HG03066 (cell line): ENCODE measurements at regions not wholly inside any gene's neighbourhood (a gene's known extent, or its start where the extent isn't known, plus 50 kb on each side); places are given as distances from the start of the nearest gene placed in this dataset.

Source experiments
- ATAC-seq: cut with Tn5 transposase; IDR thresholded peaks from one replicate; pipeline ENCODE4 v1.9.1; 2021; ENCODE audit warnings: low read depth; ENCODE audit not compliant: unreplicated experiment

DNA sequence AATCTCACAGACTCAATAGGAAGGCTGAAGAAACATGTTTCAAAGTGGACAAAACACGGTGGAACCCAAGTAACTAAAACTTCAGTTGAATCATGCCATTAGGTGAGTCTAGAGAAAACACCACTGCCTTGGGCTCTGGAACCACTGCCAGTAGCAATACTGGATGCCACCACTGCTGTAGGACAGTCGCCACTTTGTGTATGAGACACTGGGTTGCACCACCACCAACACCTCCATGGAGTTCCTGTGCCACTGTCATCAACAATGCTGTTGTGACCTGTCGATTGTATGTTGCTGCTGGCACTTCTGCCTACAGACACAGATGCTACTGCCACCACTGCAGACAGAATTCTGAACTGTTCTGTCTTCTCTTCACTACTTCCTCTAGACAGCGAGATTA is 686.7 kb downstream of the METTL4 start:
- no peak for ATAC-seq

DNA sequence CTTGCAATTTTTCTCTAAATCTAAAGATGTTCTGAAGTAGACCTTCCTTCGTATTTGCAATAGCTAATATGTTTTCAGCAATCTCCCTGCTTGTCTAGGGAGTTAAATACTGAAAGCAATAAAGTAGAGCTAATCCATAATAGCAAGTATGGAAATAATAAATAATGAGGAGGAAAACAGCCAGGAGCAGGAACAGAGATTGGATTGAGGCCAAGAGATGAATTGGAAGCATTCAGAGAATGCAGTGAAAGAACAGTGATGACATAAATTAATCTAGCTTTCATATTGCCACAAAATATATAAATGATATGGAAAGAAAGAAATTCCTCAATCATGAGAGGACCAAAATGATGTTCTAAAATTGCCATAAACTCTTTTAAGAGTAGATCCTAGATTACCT is 679.7 kb downstream of the METTL4 start:
- no peak for ATAC-seq

DNA sequence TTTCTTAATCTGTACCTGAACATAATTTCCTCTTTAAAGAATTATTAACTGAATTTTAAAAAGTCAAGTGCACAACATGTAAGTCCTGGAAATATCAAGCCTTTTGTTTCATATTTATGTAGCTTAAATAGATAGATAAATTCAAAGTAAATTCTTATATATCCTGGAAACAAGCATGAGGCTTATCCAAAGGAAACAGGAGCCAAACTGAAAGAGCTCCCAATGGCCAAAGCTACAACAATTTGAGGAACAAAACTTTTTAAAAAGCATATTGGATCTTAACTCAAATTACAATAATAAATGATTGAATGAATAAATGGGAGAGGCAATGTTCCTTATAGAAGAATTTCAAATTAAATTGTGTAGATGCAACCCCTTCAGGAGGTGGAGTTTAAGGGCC is 679.1 kb downstream of the METTL4 start:
- ATAC-seq = no peak

DNA sequence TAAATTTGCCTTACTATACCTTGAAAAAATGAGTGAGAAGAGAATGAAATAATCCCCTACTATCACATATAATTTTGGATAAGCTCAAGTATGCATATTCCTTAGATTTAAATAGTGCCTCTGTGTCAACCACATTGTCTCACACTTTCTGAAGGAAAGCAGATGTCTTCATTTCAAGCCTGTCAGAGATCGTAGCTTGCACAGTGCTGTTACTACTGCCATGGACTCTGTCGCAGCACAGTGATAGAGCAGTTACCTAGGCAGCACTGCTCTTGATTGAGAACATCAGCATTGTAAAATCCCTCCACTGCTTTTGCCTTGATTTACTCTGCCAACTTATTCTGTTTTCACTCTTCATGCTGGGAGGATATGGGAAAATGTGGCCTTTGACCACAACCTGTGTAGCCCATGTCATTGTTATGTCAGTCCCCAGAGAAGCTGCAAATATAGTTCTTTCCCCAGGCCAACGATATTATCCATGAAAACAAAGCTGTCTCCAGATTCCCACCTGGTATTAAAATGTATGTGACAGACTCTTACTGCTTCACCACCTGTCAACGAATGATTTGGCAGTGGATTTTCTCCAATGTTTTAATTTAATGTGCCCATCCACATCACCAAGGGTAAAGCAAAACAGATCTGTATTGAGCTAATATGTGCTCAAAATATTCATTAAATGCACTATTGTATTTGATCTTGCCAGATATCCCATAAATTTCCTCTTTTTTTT is 675.7 kb downstream of the METTL4 start:
- no peak for ATAC-seq

DNA sequence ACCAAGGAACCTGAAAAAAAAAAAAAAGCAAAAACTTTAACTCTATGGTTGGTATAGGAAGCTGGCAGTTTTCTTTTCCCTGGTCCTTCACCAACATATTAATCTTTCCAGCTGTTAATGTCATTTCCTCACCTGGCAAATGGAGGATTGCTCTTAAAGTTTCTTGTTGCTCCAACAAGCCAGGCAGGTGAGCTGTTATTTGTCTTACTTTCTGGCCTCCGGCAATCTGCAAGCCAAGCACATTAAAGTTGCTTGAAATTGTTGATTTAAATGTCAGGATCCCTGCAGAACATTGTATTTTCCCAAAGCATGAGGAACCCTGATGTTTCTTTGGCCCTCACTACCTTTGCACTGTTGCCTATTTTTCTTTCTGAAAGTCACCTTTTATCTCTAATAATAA is 664.9 kb downstream of the METTL4 start:
- no peak for ATAC-seq

DNA sequence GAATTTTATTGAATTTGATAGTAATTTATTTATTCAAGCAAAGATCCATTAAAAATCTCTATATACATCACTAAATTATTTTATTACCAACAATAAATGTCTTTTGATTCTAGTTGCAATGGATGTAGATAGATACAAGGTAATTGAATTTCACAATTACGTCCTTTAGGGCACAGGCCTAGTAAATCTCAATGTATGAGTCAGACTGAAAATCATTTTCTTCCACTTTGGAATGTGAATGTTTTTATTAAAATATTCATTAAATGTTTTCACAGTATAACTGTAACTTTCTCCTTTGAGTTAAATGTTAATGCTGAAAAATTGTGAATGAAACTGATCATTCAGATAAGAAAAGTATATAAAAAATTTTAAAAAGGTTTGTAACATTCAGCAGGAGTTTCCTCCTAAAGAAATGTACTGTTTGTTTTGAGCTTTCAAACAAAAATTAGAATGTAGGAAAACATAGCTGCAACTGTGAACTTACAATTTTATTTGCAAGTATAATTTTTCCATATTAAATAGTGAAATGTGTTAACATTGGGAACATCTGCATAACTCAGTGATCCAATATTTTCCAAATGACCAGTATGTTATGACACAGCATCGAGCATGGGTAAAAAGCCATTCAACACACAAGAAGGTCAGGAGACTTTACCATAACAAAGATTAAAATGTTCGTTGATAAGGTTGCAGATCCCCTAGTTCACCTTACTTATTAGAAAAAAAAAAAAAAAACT is 663.7 kb downstream of the METTL4 start:
- ATAC-seq = no peak

DNA sequence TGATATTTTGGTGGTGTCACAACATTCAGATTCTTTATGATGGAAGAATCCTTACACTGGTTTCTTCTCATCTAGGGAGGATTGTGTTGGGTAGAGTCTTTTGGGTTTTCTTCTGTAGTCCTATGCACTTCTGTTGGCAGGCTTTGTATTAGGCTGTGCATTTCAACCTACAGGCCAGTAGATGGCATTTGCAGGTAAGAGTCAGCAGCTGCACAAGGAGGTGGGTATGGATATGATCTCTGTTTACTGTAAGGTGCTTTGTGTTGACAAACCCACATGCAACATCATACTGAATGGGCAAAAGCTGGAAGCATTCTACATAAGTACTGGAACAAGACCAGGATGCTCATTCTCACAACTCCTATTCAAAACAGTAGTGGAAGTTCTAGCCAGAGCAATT is 656.8 kb downstream of the METTL4 start:
- ATAC-seq = no peak

DNA sequence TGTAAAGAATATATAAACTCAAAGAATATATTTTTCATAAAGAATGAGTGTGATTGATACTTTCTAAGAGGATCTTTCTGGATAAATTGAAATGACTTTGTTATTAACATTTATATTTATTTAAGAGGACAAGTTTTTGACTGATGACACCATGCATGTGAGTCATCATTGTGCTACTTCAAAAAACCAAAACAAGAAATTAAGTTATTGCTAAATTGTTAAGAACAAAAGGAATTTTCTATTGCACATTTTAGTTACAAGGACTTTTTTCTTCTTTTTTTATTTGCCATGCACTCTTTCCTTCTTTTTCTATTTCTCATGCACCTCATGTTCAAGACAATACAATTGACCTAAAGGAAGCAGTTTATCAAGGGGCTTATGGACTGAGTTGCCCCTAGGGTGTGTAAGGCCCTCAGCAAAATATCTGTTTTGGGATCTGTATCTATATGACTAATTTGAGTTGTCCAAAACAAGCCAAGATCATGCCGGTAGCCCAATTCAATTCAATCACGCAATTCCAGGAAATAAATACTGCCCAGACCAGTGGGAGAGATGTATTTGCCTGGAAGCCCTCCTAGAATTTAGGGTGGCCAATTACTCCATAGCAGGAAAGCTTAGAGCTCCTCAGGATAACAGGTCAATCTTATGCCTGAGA is 654.3 kb downstream of the METTL4 start:
- no peak for ATAC-seq

DNA sequence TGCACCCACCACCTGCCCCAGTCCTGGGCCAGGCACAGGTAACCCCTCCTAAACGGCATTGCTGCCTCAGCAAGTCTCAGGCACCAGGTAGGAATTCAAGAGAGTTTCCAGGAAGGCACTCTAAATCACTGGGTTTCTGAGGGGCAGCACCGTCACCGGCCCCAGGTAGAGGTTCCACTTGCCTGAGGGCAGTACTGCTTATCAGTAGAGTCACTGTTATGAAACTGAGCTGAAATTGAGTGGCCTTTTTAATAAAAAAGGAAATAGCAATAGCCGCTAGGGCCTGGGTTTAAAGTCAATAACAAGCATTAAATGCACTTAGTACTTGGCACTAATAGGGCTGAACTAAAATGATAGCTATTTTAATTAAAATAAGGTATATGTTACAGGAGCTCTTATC is 653.7 kb downstream of the METTL4 start:
- no peak for ATAC-seq

DNA sequence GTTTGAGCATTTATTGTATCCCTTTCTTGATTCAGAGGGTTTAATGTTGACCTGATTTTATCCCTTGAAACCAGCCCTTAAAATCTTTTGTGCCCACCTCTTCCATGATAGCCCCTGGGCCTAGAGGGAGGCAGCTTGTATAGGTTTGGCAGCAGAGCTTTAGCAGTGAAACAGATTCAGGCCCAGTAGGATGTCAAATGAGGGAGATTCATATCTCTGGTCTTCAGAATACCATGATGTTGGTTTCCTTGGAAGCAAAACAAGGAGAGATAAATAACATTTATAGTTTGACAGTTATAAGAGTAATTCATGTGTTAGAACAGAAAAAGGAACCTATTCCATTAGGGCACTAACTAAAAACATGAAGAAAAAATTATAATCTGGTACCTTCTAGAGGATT is 649.2 kb downstream of the METTL4 start:
- ATAC-seq = no peak

DNA sequence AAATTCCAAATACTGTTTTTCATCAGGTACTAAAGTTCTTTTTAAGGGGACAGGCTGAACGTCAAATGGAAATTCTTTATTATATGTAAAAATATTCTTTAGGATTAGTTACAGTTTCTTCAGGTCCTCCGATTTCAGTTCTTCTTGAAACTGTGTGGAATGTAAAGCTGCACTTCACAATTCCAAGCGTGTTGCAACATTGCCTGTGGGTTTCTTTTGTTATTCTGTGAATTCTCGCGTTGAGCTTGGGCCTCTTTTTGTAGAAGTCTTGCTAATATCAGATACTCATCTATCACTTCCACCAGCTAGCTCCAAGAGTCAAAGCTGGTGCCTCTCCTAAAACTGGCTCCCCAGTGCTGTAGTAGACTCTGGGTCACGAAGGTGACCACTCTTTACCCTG is 642.6 kb downstream of the METTL4 start:
- ATAC-seq = no peak

DNA sequence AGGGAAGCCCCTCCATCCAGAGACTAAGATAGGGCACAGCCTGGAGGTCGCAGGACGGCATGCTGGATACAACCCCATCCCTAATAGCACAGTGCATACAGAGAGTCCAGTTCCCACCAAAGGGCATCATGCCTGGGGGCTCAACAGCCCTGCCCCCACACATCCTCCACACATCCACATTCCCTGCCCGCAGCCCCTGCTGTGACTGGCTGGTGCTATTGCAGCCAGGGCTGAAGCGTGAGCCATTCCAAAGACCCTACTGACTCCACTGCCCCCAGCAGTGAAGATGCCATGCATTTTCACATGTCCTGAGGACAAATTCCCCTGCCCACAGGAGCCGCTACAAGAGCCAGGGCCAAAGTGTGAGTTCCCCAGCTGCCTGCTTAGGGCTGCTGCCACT is 641.6 kb downstream of the METTL4 start:
- no peak for ATAC-seq

DNA sequence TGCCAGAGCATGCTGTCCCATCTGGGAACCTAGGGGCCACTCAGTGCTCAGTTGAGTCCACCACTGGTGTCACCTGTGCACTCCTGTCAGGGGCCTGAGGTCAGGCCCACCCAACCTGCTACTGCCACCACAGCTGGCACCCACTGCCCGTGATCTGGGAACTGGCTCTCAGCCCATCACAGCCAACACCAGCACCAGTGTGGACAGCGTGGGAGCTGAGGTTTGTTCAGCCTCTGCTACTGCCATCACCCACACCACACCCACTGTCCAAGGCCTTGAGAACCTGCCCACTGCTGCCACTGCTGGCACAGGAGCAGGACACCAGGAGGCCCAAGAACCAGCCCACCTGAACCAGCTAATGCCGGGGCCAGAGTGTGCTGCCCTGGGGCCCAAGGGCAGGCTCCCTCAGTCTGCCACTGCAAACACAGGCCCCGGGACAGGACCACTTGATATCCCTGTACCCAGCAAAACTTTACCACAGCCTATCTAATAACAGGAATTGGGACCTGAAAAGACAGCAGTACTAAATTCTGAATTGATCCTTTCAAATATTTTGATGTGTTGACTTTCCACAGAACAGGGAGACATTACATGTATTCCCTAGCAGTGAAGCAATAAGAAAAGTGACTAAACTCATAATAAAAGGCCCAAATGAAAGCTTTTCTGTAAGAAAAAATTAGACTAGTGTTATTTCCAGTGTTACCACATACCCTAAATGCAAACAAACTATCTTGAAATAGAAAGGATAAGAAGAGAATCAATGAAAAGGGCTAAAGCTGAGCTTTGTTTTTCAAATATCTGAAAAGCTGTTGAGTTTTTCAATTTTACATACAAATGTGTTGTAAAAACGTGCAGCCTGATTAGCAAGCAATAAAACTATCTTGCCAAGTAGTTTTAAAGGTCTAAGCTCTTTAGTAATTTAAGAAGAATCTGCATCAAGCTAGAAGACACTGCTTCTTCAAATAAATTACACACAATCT is 640.7 kb downstream of the METTL4 start:
- no peak for ATAC-seq

DNA sequence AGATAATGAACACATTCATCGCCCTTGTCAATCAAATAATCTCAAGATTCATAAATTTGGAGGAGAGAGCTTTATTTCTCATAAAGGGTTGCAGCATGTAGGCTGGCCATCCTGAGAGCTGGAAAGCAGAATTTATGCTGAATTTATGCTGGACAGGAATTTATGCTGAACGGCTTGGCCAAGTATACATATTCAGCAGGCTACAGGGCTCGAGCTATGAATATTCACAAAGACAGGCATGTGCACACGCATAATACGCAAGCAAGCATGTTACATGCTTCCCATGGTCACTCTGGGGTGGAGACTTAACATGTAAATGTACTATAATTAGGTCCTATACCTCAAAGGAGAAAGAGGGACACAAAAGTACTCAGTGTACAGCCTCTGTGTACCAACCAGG is 618.8 kb downstream of the METTL4 start:
- no peak for ATAC-seq

DNA sequence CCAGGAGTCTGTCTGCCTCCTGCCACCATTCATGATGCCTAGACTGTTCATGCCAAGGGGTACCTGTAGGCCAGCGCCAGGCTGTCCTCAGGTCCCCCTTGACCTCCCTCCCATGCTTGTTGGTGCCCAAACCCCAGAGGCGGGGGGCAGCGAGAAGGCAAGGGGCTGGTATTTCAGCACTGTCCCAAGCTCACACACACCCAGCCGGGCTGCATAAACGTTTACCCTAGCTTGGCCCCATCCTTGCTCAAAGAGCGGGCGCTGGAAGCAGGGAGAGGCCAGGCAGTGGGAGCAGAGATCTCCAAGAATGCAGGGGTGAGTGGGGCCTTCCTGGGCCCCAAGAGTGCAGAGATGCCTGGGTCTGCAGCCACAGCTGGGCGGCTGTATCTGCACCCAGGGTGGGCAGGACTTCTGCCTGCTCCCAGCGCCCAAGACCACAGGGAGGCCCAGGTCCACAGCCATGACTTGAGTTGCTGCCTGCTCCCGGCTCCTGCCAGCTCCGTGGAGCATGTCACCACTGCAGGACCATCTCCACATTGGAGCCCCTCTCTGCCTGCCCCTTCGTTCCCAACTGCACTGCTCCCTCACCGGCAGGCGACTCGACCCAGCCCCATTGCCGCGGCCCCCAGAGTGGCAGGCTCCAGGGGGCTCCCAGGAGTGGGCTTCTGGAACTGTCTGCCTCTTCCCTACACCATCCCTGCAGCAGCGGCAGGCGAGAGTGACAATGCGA is 616.6 kb downstream of the METTL4 start:
- ATAC-seq = no peak

DNA sequence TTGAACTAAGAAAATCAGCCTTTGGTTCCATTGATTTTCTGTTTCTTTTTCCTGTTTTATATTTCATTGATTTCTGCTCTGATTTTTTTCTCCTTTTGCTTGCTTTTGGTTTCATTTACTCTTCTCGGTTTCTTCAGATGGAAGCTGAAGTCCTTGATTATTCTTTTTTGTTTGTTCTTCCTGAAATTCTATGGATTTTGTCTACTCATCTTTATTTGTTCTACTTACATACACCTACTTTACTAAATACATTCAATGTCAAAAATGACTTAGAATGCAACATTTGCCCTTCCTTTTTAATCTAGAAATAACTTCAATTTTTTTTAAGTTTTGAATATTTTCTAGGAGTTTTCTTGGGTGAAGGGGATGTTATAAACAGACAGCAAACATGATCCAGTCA is 612.5 kb downstream of the METTL4 start:
- no peak for ATAC-seq

DNA sequence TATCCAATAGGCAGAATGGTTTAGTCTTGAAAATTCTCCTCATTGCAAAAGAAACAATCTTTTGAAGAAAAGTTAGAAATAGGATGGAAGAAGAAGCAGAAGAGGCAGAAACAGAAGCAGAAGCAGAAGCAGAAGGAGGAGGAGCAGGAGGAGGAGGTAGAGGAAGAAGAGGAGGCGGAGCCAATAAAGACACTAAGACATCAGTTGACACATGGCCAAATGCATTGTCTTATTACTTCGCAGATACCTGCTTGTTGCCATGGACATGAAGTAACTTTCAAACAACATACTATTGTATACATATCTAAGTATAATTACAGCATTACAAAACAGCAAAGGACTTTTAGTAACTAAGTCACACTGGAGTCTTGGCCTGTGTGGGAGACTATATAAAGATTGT is 606.3 kb downstream of the METTL4 start:
- ATAC-seq = no peak

DNA sequence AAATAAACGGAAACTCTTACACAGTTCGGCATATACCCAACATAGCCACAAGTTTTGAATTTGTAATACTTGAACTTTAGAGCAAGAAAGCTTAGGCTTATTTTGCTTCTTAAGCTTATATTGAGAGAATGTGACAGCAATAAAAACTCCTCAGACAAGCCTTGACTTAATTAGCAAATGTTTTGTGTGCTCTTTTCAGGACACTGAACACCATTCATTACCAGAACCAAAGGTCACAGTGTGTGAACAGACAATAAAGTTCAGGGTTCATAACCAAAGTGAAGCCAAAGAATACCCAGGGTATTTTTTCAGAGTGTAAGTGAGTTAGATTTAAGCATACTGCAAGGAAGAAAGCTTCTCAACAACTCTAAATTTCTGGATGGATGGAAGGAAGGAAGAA is 605.8 kb downstream of the METTL4 start:
- ATAC-seq = no peak

DNA sequence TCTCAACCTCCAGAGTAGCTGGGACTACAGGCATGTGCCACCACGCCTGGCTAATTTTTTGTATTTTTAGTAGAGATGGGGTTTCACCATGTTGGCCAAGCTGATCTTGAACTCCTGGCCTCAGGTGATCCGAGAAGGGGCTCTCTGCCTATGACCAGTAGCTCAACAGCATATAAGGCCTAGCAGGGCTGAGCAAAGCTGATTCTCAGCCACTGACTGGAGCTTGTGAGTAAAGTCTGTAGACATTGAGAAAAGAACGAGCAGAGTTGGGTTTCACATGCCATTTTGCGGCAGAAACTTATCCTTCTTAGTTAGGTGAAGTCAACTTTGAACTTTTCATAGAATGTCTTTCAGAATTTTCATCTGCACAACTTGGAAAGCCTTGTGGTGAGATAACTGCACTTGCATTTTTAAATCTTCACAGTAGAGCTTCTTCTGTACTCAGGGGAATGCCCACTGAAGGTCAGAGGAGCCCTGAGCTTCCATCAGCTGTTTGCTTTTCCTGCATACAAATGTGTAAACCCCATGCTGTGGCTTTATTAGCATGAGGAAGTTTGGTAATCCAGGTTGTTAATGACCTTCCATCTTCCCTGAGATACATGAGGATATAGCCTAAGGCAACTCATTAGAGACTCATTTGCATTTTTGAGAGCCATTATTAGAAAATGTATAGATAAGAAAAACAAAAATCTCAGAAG is 602.4 kb downstream of the METTL4 start:
- ATAC-seq = no peak
